ENCODE measurements at regions not wholly inside any gene's neighbourhood (a gene's known extent, or its start where the extent isn't known, plus 50 kb on each side); places are given as distances from the start of the nearest gene placed in this dataset.

DNA sequence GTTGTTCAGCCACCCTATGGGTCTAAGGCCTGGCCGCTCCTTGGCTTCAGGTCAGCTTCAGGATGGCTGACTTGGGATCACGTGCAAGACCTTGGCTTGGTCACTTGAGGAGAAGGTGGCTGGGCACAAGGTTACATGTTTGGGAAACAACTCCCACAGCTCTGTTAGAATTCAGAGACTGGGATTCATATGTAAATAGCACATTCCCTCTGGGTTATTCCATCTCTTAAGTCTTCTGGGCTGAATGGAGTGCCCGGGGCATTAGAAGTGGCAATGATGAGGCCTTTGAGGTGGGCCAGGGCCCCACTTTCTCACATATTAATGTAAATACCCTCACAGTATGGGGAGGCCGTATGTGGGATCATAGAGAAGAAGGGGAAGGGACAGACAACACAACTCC lies 150.9 kb downstream of the EFNB2 start:
- in situ Hi-C loops (cut with MboI; ENCODE audit: low sequenced_read_pairs), result no loop called here

DNA sequence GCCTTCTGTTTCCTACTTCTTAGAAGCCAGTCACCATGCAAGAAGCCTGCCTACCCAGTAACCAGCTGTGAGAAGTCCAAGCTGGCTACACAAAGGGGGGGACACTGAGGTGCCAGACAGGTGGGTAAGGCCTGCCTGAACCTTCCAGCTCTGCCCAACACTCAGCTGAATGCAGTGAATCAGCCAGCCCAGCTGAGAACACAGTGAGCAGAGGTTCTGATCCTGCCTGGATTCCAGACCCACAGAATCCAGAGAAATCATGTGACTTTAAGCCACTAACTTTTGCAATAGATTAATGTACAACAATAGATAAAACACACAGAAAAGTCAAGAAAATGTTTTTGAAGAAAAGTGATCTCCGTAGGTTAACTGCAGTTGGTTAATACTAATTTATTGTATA lies 151.7 kb downstream of the EFNB2 start:
- in situ Hi-C loops (cut with MboI; ENCODE audit: low sequenced_read_pairs), result no loop called here

DNA sequence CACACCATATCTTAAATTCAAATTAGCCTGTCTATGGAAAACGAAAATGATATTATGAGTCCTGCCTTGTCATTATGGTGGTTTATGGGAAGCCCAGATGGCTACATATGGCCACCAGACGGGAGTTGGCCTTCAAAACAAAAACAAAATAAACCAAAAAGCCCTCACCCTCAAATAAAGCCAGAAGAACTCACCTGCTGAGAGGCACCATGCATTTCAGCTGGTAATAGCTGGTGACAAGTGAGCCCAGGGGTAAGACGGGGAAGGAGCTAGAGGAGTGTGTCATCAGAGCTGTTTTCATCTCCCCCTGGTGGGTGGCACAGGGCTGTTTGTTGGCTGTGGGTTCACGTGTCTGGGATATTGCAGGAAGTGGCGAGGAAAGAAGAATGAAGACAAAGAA lies 152.9 kb downstream of the EFNB2 start:
- in situ Hi-C loops (cut with MboI; ENCODE audit: low sequenced_read_pairs), result no loop called here

DNA sequence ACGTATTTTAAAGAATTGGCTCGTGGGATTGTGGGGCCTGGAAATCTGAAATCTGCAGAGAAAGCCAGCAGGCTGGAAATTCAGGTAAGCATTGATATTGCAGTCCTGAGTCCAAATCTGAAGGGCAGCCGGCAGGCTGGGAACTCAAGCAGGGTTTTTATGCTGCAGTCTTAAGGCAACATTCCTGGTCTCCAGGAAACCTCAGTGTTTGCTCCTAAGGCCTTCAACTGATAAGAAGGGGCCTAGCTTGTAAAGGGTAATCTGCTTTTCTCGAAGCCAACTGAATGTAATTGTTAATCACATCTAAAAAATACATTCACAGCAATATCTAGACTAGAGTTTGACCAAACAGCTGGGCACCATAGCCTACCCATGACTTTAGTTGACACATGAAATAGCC lies 154.4 kb downstream of the EFNB2 start:
- in situ Hi-C loops (cut with MboI; ENCODE audit: low sequenced_read_pairs), result no loop called here

DNA sequence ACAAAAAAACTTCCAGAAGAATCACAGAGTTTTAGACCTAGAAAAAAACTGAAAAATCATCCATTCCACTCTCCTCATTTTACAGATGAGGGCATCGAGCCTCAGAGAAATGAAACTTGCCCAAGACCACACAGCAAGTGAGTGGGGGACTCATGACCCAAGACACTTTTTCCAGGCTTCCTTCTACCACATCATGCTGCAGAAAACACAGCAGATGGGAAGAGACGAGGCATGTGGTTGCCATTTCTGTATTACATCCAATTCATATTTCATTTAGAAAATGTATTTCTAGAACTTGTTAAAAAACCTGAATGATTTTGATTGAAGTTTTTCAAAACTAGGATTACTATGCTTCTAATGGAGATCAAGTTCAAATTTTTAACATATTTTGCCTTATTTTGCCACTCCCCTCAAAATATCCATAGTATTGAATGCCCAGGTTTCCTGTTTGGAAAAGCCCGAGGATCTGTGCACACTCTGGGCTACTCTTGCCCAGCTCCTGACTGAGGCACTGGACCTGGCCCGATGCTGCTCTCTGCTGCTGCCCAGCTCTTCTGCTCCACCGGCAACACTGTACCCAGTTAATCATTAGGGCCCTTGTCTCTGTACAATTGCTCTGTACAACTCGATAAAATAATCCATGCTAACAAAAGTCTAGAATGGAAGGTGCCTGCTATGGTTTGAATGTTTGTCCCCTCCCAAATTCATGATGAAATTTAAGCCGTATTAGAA lies 157.4 kb downstream of the EFNB2 start:
- in situ Hi-C loops (cut with MboI; ENCODE audit: low sequenced_read_pairs), result no loop called here

DNA sequence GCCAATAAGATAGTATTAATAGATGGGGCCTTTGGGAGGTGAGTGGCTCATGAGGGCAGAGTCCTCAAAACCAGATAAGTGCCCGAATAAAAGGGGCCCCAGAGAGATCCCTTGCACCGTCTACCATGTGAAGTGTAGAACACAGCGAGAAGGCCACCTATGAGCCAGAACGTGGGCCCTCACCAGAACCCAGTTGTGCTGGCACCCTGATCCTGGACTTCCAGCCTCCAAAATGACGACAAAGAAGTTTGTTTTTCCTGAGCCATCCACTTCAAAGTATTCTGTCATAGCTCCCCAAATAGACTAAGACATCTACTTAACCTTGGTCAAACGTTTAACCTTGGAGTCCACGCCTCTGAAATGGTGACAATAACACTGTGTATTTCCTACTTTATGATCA lies 158.1 kb downstream of the EFNB2 start:
- in situ Hi-C loops (cut with MboI; ENCODE audit: low sequenced_read_pairs), result no loop called here

DNA sequence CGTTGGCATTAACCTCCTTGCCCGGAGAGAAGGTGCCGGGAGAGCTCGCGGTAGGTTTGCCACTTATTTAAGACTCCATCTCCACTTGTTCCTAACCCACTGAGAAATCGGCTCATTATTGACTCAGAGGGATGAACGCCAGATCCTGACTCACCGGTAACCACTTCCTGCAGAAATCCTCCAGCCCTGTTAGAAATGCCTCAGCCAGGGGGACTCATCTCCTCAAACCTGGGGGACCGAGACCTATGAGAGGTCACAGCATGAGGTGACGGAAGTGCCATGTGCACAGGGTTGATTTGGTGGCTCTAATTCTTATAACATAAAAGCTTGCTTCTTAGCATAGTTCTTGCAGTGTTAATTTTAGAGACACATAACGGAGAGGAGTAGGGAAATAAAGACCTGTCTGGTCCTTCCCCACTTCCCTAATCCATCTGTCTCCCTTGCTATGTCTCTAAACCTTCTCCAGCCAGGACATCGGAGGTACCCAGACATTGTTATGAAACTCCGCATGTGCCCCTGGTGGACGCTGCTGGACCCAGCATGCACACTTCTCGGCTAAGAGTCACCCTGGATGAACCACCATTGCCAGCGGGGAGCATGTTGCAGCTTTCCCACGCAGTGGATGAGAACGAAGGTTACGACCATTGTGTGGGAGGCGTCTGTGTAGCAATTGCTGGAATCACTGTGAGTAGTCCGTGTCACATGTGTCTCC lies 158.9 kb downstream of the EFNB2 start:
- in situ Hi-C loops (cut with MboI; ENCODE audit: low sequenced_read_pairs), result no loop called here

DNA sequence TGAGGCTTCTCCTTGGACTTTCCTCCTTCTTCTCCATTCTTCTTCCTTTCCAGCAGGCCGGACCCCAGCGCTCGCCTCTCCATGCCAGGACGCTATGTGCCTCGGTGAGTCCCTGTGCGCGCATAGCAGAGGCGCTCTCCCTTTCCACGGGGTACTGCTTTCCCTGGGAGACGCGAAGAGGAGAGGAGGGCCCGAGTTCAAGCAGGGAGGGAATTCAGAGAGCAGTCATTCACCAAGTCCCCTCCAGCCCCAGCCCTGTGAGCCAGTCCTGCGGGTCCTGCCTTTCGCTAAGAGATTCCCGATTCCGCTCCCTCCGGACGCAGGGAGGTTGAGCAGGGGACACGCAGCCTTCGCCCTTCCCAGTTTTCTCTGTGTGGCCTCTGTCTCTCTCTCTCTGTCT lies 160.4 kb downstream of the EFNB2 start:
- in situ Hi-C loops (cut with MboI; ENCODE audit: low sequenced_read_pairs), result no loop called here

DNA sequence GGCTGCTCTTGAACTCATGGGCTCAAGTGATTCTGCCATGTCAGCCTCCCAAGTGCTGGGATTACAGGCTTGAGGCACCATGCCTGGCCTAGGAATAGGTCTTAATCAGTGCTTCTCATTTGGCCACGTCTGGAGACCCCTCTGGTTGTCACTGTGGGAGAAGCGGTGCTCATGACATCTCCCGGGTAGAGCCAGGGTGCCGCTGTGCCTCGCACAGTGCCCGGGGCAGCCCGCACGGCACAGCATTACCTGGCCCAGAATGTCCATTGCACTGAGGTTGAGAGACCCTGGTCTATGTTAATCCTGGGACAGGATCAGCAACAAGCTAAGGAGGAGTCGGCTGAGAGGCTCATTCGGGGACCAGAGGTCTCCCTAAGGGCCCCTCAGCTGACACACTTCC lies 160.8 kb downstream of the EFNB2 start:
- in situ Hi-C loops (cut with MboI; ENCODE audit: low sequenced_read_pairs), result no loop called here

DNA sequence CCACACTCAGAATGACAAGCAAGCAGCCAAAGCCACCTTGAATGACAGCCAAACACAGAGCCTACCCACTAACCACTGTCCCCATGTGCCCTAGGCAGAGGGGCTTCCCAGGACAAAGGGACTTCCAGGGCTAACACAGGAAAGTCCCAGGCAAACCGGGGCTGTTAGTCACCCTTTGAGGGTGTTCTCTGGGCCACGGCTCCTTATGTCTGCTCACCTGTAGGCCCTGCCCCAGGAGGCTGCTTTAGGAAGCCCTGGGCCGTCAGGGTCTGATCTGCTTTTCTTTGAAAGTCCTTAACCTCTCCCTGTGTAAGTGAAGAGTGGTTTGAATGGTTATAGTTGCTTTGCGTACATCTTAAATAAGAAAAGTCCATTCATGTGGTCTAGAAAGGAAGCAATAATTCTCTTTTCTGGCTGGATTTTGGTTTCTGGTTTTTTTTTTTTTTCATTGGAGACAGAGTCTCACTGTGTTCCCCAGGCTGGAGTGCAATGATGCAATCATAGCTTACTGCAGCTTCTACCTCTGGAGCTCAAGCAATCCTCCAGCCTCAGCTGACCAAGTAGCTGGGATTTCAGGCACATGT lies 161.4 kb downstream of the EFNB2 start:
- in situ Hi-C loops (cut with MboI; ENCODE audit: low sequenced_read_pairs), result no loop called here

DNA sequence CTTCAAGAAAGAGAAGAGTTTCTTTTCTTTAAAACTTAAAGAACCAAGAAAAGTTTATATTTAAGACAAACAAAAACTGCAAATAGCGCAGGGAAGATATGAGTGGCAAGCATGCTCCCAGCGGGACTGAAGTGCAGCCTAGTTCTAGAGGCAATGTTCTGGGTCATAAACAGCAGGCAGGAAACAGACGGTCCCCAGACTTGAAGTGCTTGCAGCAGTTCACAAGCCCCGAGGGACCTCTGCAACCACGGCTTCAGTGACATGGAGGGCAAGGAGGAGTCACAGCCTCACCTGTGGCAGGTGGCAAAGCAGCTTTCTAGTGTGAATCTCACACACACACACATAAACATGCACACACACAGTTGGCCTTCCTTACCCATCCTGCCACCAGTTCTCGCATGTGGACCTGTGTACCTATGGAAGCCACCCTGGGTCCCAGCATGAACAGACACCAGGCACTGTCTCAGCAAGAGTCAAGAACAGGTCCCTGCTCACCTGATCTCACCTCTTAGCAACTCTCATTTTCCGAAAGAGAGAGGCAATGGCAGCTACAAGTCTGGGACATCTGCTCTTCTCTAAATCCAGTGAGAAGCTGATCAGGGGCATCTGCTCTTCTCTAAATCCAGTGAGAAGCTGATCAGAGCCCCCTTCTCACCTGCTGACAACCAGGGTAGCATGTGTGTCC lies 162.0 kb downstream of the EFNB2 start:
- in situ Hi-C loops (cut with MboI; ENCODE audit: low sequenced_read_pairs), result no loop called here

DNA sequence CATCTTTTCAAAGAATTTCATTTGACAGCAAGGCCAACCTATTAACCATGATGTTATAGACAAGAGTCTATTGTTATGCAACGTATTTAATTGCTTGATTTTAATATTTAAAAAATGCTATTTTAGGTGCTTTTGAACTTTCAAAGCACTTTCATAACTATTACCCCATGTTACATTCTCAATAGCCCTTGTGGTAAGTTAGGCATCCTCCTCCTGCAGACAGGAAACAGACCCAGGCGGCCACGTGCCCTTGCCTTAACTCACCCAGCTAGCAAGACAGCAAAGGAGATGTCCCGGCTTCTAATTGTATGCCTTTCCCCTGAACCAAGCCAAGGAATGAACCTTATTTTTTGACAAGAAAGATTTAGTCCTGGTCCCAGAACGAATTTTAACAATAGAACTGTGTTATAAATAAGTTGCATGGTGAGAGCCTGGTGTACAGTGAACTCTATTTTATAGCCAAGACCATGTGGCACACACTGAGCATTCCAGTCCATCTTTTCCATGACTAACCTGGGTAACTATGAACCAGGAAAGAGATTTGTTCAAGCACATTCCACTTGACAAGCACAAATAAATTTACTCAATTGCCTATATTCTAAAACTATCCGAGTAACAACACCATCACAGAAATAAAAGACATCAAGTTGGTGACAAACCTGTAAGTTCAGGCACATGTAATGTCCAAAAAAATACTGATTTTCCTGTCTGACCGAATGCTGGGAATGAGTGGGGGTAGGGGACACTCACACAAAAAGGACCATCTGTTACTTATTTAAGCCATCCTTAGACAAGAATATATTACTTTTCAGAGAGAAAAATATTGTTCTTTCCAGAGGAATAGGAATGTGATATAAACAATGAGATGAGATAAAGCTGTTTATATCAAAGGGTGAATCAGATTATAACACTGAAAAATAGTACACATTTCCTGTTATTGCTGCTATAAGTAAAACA lies 163.0 kb downstream of the EFNB2 start:
- in situ Hi-C loops (cut with MboI; ENCODE audit: low sequenced_read_pairs), result no loop called here

DNA sequence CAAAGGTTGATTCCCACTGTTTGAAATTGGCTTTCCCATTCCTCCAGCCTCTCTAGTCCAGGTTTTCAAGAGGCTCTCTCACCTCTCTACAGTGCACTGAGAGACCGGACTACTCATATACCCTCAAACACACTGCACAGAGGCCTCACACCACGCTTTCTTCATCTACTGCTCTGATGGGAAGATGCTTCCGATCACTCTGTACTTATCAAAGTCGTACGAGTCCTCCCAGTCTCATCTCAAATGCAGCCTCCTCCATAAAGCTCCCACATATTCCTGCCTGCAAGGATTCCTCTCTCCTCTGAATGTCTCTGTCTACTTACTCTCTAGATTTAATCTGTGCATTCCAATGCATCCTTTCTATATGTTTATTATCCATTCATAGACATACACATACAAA lies 164.4 kb downstream of the EFNB2 start:
- in situ Hi-C loops (cut with MboI; ENCODE audit: low sequenced_read_pairs), result no loop called here

DNA sequence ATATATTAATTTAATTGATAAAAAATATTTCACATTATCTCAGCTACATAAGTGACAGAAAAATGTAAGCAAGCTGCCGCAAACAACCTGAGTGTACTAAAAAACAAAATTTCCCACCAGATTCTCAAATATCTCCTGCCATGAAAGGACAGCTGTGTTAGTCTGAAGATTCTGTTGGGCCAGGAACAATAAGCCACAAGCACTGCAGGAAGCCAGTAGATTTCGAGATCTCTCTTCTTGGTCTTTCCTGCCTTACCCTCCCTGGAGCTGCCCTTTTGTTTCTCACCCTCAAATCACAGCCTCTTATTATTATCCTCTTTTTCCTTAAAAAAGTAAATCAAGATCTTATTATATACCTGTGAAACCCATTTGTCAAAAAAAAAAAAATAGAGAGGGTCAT lies 165.6 kb downstream of the EFNB2 start:
- in situ Hi-C loops (cut with MboI; ENCODE audit: low sequenced_read_pairs), result no loop called here

DNA sequence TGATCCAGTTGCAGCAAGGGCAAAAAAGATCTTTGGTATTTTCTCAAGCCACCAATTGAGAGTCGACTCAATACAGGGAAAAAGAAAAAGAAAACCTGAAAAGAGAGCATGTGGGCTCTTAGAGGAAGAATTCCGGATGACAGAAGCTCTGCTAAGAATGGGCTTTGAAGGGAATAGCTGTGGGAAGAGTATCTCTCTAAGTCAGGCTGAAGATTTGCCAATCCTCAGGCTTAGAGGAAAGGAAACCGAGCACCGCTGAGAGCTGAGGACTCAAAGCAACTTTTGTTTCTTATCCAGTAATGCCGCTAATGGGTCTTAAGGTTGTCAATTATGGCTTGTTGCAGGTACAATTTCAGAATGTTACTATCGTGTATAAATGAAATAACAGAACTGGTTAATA lies 166.4 kb downstream of the EFNB2 start:
- in situ Hi-C loops (cut with MboI; ENCODE audit: low sequenced_read_pairs), result no loop called here

DNA sequence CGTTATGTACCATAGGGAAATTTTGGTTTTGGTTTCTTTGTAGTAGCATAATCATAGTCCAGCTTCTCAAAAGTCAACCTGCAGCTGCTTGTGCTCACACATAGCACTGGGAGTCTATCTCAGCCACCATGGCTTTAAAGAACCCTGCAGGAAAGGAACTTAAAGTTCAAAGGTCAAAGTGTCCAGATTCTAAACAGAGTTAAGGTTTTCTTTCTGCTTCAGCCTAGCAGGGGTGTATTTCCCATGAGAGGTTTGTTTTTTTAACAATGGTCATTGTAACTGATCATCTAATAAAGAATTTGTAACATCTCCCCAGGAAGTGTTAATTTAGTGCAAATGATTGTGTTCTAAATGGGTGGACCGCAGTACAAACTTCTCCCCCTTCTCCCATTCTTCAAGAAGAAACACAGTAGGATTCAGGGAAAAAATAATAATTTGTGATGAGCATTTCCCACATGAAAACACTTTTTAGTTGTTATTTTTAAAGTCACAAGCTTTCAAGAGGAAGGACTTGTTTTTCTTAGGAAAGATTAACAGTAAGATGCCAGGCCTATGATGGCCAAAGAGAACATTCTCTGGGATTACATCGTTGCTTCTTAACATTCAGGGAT lies 168.0 kb downstream of the EFNB2 start:
- in situ Hi-C loops (cut with MboI; ENCODE audit: low sequenced_read_pairs), result no loop called here

DNA sequence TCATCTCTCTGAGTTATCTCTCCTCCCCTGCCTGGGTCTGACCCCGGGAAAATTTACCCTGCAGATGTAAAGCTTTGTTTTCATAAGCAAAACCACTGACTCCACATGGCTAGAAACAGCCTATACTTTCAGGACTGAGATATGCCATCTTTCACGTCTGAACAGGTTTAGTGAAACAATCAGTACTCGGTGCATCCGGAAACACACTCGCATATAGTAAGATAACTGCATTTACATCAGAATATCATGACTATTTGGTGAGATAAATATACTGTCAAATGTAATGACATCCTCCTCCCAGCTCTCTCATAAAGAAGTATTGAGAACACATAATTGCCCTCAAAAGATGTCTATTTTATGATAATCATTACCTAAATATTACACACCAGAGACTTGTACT lies 172.8 kb downstream of the EFNB2 start:
- in situ Hi-C loops (cut with MboI; ENCODE audit: low sequenced_read_pairs), result no loop called here

DNA sequence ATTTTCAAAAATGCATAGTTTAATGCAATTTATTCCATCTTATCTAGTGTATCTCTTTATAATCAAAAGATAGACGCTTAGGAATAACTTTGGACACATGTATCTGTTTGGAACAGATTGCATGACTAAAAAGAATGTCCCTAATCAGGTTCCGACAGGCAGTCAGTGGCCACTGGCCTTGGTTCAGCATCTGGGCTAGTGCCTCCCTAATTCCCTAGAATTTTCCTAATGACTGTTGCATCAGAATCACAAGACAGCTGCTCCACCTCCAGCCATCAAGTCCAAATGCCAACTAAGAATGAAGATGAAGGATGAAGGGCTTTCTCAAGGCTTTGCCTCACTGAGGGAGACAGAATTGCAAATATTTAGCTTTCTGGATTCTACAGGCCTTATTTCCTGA lies 173.8 kb downstream of the EFNB2 start:
- in situ Hi-C loops (cut with MboI; ENCODE audit: low sequenced_read_pairs), result no loop called here

DNA sequence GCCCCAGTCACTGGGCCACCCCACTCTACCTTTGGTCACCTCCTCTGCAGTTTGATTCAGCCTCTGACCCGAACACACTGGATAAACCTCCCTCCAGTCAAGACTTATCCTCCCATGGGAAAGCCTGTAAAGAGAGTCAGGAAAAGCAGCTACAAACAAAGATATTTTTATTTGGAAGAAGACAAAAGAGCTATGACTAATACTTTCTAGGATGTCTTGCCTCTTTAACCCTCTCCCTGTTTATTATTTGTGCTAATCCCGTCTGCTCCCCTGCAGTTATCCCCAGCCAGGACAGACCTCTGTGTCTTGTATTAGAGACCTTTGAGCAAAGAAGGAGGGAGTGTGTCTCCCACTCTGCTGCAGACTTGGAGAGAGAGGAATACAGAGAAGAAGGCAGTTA lies 178.3 kb downstream of the EFNB2 start:
- in situ Hi-C loops (cut with MboI; ENCODE audit: low sequenced_read_pairs), result no loop called here

DNA sequence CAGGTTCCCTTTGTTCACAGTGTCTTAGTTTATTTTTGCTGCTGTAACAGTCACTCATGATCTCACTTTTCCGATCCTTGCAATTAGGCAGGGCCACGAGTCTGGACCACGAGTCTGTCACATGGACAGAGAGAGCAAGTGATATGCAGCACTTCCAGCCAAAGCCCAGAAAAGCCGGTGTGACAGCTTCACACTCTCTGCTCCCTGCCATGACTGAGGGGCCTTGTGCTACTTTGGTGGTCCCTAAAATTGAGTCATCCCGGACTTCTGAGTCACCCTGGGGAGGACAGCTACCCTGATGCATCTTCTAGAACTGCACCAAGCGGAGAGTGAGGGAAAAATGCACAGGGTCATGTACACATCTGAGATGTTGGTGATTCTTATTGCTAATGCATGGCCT lies 179.6 kb downstream of the EFNB2 start:
- in situ Hi-C loops (cut with MboI; ENCODE audit: low sequenced_read_pairs), result no loop called here

Data from HL-60/S4 (cell line).